HG02759 (cell line): ENCODE measurements at regions not wholly inside any gene's neighbourhood (a gene's known extent, or its start where the extent isn't known, plus 50 kb on each side); places are given as distances from the start of the nearest gene placed in this dataset.

Experiments
- ATAC-seq: cut with Tn5 transposase; IDR thresholded peaks from one replicate; pipeline ENCODE4 v1.9.1; 2021; ENCODE audit warnings: mild to moderate bottlenecking, moderate library complexity; ENCODE audit not compliant: unreplicated experiment

GRCh38 chr11:32531528-32531927, 52.1 kb upstream of the EIF3M start:
- ATAC-seq: no peak

- ATAC-seq: peak; percentile 98
Observed at GRCh38 chr11:32529994-32530588, 53.5 kb upstream of the EIF3M start.

GRCh38 chr11:32527261-32528175, 56.1 kb upstream of the EIF3M start:
- ATAC-seq: no peak

GRCh38 chr11:32526760-32527159, 56.9 kb upstream of the EIF3M start:
- no peak for ATAC-seq

GRCh38 chr11:32511926-32512325, 71.7 kb upstream of the EIF3M start:
- ATAC-seq: no peak

GRCh38 chr11:32510039-32510438, 73.6 kb upstream of the EIF3M start:
- ATAC-seq: no peak

- no peak for ATAC-seq
Observed at GRCh38 chr11:32508780-32509179, 73.4 kb upstream of the WT1 start.

GRCh38 chr11:32500001-32500400, 64.7 kb upstream of the WT1 start:
- ATAC-seq: no peak

- no peak for ATAC-seq
Observed at GRCh38 chr11:32497951-32498350, 62.6 kb upstream of the WT1 start.

GRCh38 chr11:32494629-32495028, 59.3 kb upstream of the WT1 start:
- ATAC-seq: no peak

GRCh38 chr11:32489464-32489863, 54.1 kb upstream of the WT1 start:
- ATAC-seq: no peak

GRCh38 chr11:32487270-32487669, 51.9 kb upstream of the WT1 start:
- ATAC-seq: no peak

- no peak for ATAC-seq
Observed at GRCh38 chr11:32485733-32486132, 50.4 kb upstream of the WT1 start.
